Loucy (cell line): ENCODE measurements at regions not wholly inside any gene's neighbourhood (a gene's known extent, or its start where the extent isn't known, plus 50 kb on each side); places are given as distances from the start of the nearest gene placed in this dataset.

ENCODE experiments used
- H2AFZ ChIP-seq: fragments of 200-600 bp; sonication (generic); 2 replicates; pipeline ENCODE4 v1.6.0; 2016; ENCODE audit warnings: antibody characterized with exemption, mild to moderate bottlenecking, low read length, moderate library complexity
- H3F3A ChIP-seq: fragments of 200-600 bp; 2 replicates; pipeline ENCODE4 v1.6.0; 2016; ENCODE audit warnings: antibody characterized with exemption, low read depth, mild to moderate bottlenecking
- H3K27me3 ChIP-seq: fragments of 200-600 bp; sonication (generic); 2 replicates; pipeline ENCODE4 v1.6.1; 2014; ENCODE audit warnings: low read length, mild to moderate bottlenecking; ENCODE audit not compliant: insufficient read depth, poor library complexity, severe bottlenecking
- H3K36me3 ChIP-seq: fragments of 200-600 bp; sonication (generic); 2 replicates; pipeline ENCODE4 v1.6.1; 2016; ENCODE audit warnings: low read length; ENCODE audit not compliant: insufficient read depth
- H3K4me1 ChIP-seq: fragments of 200-600 bp; sonication (generic); 2 replicates; pipeline ENCODE4 v1.5.1; 2014; ENCODE audit warnings: low read length, mild to moderate bottlenecking; ENCODE audit not compliant: insufficient read depth, poor library complexity, severe bottlenecking
- H3K4me2 ChIP-seq: fragments of 200-600 bp; sonication (generic); 2 replicates; pipeline ENCODE4 v1.6.0; 2014; ENCODE audit warnings: antibody characterized with exemption, low read length, low read depth, mild to moderate bottlenecking; ENCODE audit not compliant: poor library complexity, severe bottlenecking
- H3K4me3 ChIP-seq: fragments of 200-600 bp; sonication (generic); 2 replicates; pipeline ENCODE4 v1.5.1; 2014; ENCODE audit warnings: low read length, mild to moderate bottlenecking, mixed read lengths; ENCODE audit not compliant: poor library complexity, severe bottlenecking
- H3K79me2 ChIP-seq: fragments of 200-600 bp; sonication (generic); 2 replicates; pipeline ENCODE4 v1.6.1; 2014; ENCODE audit warnings: low read length; ENCODE audit not compliant: insufficient read depth
- H3K9ac ChIP-seq: fragments of 200-600 bp; sonication (generic); 2 replicates; pipeline ENCODE4 v1.6.0; 2014; ENCODE audit warnings: mild to moderate bottlenecking, low read depth, low read length, moderate library complexity; ENCODE audit not compliant: poor library complexity, severe bottlenecking
- H3K9me2 ChIP-seq: fragments of 200-600 bp; sonication (generic); replicated peaks from 2 replicates; pipeline ENCODE4 v1.6.1; 2016; ENCODE audit warnings: low read depth, low read length, mixed read lengths
- H3K9me3 ChIP-seq: fragments of 200-600 bp; sonication (generic); 2 replicates; pipeline ENCODE4 v1.6.1; 2014; ENCODE audit warnings: mild to moderate bottlenecking, antibody characterized with exemption, low read length, low read depth; ENCODE audit not compliant: insufficient read depth
- H4K20me1 ChIP-seq: fragments of 200-600 bp; sonication (generic); 2 replicates; pipeline ENCODE4 v1.6.0; 2014; ENCODE audit warnings: antibody characterized with exemption, low read length, mild to moderate bottlenecking; ENCODE audit not compliant: insufficient read depth, poor library complexity, severe bottlenecking
- CTCF ChIP-seq: fragments of 200-600 bp; sonication (generic); conservative IDR thresholded peaks from 2 replicates; pipeline ENCODE4 v1.5.1; 2014; ENCODE audit warnings: mild to moderate bottlenecking, antibody characterized with exemption, low read length
- EZH2phosphoT487 ChIP-seq: fragments of 200-600 bp; IDR thresholded peaks from 2 replicates; pipeline ENCODE4 v1.6.1; 2018; ENCODE audit warnings: antibody characterized with exemption, mild to moderate bottlenecking, moderate library complexity, borderline replicate concordance

- no peaks in the 10 kb centered on the region for H3F3A ChIP-seq
- no peaks in the 10 kb centered on the region for H3K9me2 ChIP-seq
- no peaks in the 10 kb centered on the region for H3K27me3 ChIP-seq
- H3K4me3 ChIP-seq, result no peak overlapping the region
- no peaks in the 10 kb centered on the region for H3K4me1 ChIP-seq
- H3K9ac ChIP-seq, result no peak overlapping the region
- no peak overlapping the region for H3K4me2 ChIP-seq
- no peaks in the 10 kb centered on the region for H3K79me2 ChIP-seq
- TF ChIP-seq EZH2phosphoT487, result no peak
- no peak for TF ChIP-seq CTCF
- no peaks in the 10 kb centered on the region for H3K36me3 ChIP-seq
- H2AFZ ChIP-seq, result no peak overlapping the region
- peaks cover 4% of the 10 kb centered on the region; the same call in 1 of the 2 replicates for H3K9me3 ChIP-seq
- no peaks in the 10 kb centered on the region for H4K20me1 ChIP-seq
Observed at GRCh38 chr2:2787301-2787907, 456.3 kb upstream of the MYT1L start.

GRCh38 chr2:2782007-2782406 lies 450.9 kb upstream of the MYT1L start:
- Histone ChIP-seq H4K20me1 (no peaks in the 10 kb centered on the region), H3K79me2 (no peaks in the 10 kb centered on the region), H3K4me3 (no peak overlapping the region), H3K9me3 (peaks cover 7% of the 10 kb centered on the region; the same call in 1 of the 2 replicates), H3K4me2 (no peak overlapping the region), H3F3A (no peaks in the 10 kb centered on the region), H3K27me3 (no peaks in the 10 kb centered on the region), H2AFZ (no peak overlapping the region), H3K36me3 (no peaks in the 10 kb centered on the region), H3K9me2 (no peaks in the 10 kb centered on the region), H3K9ac (no peak overlapping the region), H3K4me1 (no peaks in the 10 kb centered on the region)
- TF ChIP-seq EZH2phosphoT487, result no peak
- no peak for TF ChIP-seq CTCF

GRCh38 chr2:2779727-2780126 lies 448.7 kb upstream of the MYT1L start:
- Histone ChIP-seq H3K4me1 (no peaks in the 10 kb centered on the region), H3K9me2 (no peaks in the 10 kb centered on the region), H3K9ac (no peak overlapping the region), H3K9me3 (peaks cover 7% of the 10 kb centered on the region; the same call in 1 of the 2 replicates), H3F3A (no peaks in the 10 kb centered on the region), H3K27me3 (no peaks in the 10 kb centered on the region), H3K79me2 (no peaks in the 10 kb centered on the region), H2AFZ (no peak overlapping the region), H4K20me1 (no peaks in the 10 kb centered on the region), H3K4me3 (no peak overlapping the region), H3K36me3 (no peaks in the 10 kb centered on the region), H3K4me2 (no peak overlapping the region)
- TF ChIP-seq EZH2phosphoT487, result no peak
- TF ChIP-seq CTCF, result no peak
